ENCODE measurements at regions not wholly inside any gene's neighbourhood (a gene's known extent, or its start where the extent isn't known, plus 50 kb on each side); places are given as distances from the start of the nearest gene placed in this dataset.

DNA sequence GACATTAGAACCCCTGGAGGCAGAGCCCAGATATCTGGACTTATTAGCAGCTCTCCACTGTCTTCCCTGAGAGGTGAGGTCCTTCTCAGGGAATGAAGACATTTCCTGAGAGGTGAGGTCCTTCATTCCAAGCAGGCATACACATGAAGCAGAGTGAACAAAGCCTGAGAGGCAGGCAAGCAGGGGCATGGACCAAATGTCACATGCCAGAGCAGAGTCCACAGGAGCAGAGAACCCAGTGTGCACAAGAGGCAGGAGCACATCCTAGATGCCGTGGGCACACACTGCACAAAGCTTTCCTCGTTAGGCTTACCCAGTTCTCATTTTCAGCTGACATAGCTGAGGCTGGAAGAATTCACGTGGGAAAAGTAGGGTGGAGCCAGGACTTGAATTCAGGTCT, 759.9 kb upstream of the HS6ST1 start:
- no TSS peak for BruUV-seq (replicated peaks)
- H3K9ac ChIP-seq (replicated peaks; ENCODE audit: extremely low read depth, insufficient read depth, low read length) = no peak overlapping the region
- FAIRE-seq (no peak), DNase-seq (ENCODE audit: low read depth, low spot score) (no peak)
- H3K27me3 ChIP-seq (ENCODE audit: control insufficient read depth in 2 of 2, insufficient read depth in 2 of 2, low read length in 2 of 2) = no peaks in the 10 kb centered on the region
- no peak overlapping the region for H3K4me3 ChIP-seq (replicated peaks in 1 of 3; ENCODE audit: insufficient read depth in 1 of 3, low read depth in 1 of 3, low read length in 3 of 3)
- TF ChIP-seq CTCF (IDR thresholded peaks at IDR 0.05; ENCODE audit: extremely low read depth in 1 of 2, insufficient read depth in 1 of 2, low read depth in 1 of 2, low read length in 2 of 2) (no peak), POLR2AphosphoS5 (IDR thresholded peaks at IDR 0.05; ENCODE audit: insufficient read depth, low read depth, low read length) (no peak), MYC (IDR thresholded peaks at IDR 0.05; ENCODE audit: low read depth, low read length) (no peak), GATA2 (IDR thresholded peaks at IDR 0.05; ENCODE audit: insufficient read depth, insufficient read length, low read depth, low read length) (no peak), EZH2 (IDR thresholded peaks at IDR 0.05; ENCODE audit: borderline replicate concordance, low read depth, low read length, severe bottlenecking) (no peak), JUN (IDR thresholded peaks at IDR 0.05; ENCODE audit: borderline replicate concordance, insufficient read depth, insufficient read length, low read depth) (no peak), POLR2A (IDR thresholded peaks at IDR 0.05; ENCODE audit: low read depth, low read length) (no peak), FOS (IDR thresholded peaks at IDR 0.05; ENCODE audit: borderline replicate concordance, insufficient read depth, low read length) (no peak), MAX (IDR thresholded peaks at IDR 0.05; ENCODE audit: insufficient read depth, insufficient read length) (no peak)
- no peak overlapping the region for H3K27ac ChIP-seq (ENCODE audit: insufficient read depth, low read depth, low read length)
- no peak overlapping the region for H2AFZ ChIP-seq (ENCODE audit: low read depth, low read length)
- no peaks in the 10 kb centered on the region for H3K9me1 ChIP-seq (replicated peaks; ENCODE audit: control insufficient read depth, extremely low read depth, insufficient read depth, low read length)
- ChIA-PET POLR2A (no interaction called here), CTCF (no interaction called here)
- H3K4me1 ChIP-seq (ENCODE audit: control insufficient read depth, extremely low read depth, insufficient read depth, low read length) = no peaks in the 10 kb centered on the region
- H3K79me2 ChIP-seq (ENCODE audit: control insufficient read depth, insufficient read depth, low read length) = no peaks in the 10 kb centered on the region
- dilution Hi-C loops (cut with MboI; ENCODE audit: extremely low pct_ligation_motif_present, low sequenced_read_pairs) = no loop called here
- intact Hi-C loops (cut with micrococcal nuclease) = no loop called here
- no peaks in the 10 kb centered on the region for H4K20me1 ChIP-seq (replicated peaks; ENCODE audit: control insufficient read depth, extremely low read depth, insufficient read depth, low read length)
- no peaks in the 10 kb centered on the region for H3K9me3 ChIP-seq (replicated peaks; ENCODE audit: control insufficient read depth, insufficient read depth, low read length)
- H3K4me2 ChIP-seq (ENCODE audit: insufficient read depth, low read length) = no peak overlapping the region
- no peaks in the 10 kb centered on the region for H3K36me3 ChIP-seq (ENCODE audit: control insufficient read depth in 2 of 2, extremely low read depth in 1 of 2, insufficient read depth in 2 of 2, low read length in 2 of 2)
